HK-2 (cell line): ENCODE measurements at regions not wholly inside any gene's neighbourhood (a gene's known extent, or its start where the extent isn't known, plus 50 kb on each side); places are given as distances from the start of the nearest gene placed in this dataset.
A peak's percentile ranks its signal among the peaks of the same experiment; 100 is the strongest.
"Not testable (repeated sequence)": the region's sequence is repeated elsewhere in the genome, so short reads cannot be mapped to it uniquely, and the experiment has no call there.

Experiments used
- DNase-seq: peaks from one replicate; pipeline ENCODE4 v3.0.0-alpha.2; 2018; ENCODE audit not compliant: unreplicated experiment

DNA sequence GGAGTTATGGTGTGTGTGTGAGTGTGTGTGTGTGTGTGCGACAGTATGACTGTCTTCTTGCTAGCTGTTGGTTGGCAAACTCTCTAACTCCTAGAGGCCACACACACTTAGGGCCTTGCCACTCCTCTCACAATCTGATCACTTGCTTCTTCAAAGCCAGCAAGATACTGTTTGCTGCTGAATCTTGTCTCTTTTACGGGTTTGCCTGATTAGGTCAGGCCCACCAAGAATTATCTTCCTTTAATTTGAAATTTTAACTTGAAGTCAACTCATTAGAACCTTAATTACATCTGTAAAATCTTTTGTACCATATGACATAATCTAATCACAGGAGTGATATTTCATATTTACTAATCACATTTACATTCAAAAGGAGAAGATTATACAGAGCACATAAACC is 359.2 kb upstream of the SGCG start:
- no peak for DNase-seq

DNA sequence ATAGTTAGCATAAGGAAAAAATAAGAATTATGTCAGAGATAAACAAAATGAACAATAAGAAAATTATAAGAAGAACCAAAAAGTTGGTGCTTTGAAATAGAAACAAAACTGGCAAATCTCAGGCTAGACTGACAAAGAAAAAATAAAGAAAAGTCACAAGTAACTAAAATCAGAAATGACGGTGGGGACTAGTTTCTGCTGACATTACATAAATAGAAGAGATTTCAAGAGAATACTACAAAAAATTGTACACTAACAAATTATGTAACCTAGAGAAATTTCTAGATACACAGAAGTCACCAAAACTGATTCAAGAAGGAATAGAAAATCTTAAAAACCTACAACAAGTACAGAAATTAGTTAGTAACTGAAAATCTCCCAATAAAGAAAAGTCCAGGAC is 355.6 kb upstream of the SGCG start:
- DNase-seq: no peak

DNA sequence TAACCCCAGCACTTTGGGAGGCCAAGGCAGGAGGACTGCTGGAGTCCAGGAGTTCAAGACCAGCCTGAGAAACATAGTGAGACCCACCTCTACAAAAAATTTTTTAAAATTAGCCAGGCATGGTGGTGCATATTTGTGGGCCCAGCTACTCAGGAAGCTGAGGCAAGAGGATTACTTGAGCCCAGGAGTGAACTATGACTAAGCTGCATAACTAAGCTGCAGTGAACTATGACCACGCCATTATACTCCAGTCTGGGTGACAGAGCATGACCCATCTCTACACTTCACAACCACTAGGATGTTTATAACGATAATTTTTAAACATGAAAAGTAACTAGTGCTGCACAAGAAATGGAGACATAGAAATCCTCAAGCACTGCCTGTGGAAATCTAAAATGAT is 352.7 kb upstream of the SGCG start:
- peak; percentile 46 for DNase-seq

DNA sequence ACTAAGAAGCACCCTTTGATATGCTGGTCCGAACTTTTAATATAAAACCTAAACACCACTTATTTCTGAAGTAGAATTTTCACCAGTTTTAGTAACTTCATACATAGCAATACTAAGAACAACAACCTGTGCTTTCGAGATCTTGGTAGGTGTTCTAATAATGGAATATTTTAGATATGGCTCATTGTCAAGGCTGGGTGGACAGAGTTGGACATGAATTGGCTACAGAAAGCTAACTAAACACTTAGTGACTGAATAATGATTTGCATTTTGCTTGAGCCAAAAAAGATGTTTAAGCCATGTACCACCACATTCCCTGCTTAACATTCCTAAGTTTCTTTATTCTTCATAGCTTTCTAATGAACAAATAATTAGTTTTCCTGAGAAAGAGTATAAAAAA is 344.3 kb upstream of the SGCG start:
- DNase-seq: no peak

DNA sequence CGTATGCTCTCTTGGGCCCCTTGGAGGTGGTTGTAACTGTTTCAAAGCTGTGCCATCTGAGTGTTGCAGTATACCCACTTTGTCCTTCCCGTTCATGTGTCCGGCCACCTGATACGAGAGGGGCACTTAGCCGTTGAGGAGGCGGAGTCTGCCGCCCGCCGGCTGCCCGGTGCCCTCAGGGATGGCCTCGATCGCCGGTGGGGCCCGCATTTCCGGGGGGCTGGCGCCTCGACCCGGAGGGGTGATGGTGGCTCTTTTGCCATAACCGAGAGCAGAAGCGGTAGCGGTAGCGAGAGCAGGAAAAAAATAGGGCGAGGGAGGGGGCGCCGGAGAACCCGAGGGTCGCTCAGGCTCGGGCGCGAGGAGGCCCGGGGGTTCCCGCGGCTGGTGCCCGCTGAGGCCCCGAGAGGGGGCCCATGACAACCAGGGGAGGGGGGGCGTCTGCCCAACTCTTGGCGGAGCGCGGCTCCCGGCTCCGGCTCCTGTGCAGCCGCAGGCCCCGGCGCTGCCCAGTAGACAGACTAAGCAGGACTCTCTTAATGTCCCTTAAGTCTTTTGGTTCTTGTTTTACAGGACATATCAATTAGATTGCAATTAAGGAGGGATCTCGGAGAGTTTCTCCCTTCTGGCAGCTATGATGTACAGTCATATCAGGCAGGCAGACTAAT is 342.7 kb upstream of the SGCG start:
- DNase-seq: no peak

DNA sequence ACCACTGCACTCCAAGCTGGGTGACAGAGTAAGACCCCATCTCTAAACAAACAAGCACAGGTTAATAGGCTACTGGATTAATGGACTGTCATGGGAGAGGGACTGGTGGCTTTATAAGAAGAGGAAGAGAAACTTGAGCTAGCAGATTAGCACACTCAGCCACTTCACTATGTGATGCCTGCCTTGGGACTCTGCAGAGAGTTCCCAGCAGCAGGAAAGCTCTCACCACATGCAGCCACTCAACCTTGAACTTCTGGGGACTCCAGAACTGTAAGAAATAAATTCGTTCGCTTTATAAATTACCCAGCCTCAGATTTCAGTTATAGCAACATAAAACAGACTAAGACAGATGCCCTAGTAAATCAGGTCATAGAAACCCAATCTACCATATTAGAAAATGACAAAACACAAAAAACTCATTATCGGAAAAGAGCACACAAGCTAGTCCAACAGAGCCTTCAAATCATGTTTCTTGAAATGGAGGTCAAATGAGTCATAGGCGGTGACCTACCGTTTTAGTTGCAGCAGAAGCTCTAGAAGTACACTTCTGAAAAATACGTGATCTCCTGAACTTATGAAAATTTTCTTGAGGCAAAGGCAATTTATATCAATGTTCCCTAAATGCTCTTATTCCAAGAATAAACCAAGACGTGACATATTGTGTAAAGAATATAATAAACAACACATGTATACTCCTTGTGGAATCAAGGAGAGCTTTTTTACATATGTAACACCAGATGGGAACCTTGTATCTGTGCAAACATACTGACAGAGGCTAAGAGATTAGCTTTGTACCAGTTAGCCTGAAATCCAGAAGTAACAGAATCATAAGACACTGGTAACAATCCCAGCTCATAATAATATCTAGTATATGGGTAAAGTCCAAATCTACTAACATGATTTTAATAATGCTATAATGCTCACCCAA is 340.9 kb upstream of the SGCG start:
- DNase-seq: no peak

DNA sequence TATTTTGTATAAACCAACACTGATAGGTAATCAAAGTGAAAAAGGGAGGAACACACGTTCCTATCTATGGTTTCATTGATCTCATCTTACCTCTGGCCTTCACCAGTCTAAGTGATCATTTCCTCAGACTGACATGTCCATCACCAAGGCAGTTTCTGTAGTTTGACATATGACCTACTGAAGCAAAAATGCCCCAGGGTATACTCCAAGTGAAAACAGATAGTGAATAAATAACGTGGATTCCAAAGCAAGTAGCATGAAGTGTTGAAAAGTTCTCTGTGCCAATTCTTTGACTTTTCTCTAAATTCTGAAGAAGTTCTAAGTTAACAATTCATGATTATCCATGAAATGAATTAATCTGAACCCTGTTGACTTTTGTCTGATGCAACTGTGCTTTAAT is 334.2 kb upstream of the SGCG start:
- DNase-seq: no peak

DNA sequence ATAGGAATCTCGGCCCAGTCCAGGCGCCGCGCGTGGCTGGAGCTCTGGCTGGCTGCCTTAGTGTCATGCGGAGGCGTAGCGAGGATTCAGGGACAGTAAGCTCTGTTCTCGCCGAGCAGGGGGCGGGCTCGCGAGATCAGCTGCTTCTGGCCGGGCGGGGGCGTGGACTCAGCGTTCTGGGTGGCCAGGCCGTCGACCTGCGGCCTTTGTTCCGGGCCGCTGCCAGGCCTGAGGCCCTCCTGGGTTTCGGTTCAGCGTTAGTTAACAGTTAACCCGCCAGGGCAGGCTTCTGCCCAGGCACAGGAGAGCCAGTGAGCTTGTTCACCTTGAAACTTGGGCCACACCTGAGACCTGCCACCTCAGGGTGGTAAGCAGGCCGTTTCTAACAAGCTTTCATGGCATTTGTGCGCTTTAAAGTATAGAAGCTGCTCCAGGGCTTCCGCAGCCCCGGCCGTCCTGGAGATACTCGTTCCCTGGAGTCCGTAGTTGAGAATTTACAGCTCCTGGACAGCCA is 332.2 kb upstream of the SGCG start:
- peak; percentile 90 for DNase-seq

DNA sequence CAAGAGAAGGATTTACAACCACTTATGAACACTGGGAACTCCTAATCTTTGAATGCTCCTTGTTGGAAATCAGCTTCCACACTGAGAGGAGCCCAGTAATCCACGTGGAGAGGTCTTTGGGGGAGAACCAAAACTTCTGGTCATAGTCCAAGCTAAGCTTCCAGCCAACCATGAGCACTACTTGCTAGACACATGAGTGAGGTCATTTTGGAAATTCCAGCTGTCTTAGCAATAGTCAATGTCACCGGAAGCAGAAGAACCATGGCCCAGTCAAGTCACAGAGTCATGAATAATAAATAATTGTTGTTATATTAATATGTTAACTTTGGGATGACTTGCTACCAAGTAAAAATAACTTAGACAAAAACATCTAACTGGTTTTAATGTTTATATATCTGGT is 324.9 kb upstream of the SGCG start:
- DNase-seq: no peak

DNA sequence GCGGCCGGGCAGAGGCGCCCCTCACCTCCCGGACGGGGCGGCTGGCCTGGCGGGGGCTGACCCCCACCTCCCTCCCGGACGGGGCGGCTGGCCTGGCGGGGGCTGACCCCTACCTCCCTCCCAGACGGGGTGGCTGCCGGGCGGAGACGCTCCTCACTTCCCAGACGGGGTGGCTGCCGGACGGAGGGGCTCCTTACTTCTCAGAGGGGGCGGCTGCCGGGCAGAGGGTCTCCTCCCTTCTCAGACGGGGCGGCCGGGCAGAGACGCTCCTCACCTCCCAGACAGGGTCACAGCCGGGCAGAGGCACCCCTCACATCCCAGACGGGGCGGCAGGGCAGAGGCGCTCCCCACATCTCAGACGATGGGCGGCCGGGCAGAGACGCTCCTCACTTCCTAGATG is 321.8 kb upstream of the SGCG start:
- not testable (repeated sequence) for DNase-seq

DNA sequence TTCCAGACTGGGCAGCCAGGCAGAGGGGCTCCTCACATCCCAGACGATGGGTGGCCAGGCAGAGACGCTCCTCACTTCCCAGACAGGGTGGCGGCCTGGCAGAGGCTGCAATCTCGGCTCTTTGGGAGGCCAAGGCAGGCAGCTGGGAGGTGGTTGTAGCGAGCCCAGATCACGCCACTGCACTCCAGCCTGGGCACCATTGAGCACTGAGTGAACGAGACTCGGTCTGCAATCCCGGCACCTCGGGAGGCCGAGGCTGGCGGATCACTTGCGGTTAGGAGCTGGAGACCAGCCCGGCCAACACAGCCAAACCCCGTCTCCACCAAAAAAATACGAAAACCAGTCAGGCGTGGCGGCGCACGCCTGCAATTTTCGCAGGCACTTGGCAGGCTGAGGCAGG is 321.4 kb upstream of the SGCG start:
- not testable (repeated sequence) for DNase-seq

DNA sequence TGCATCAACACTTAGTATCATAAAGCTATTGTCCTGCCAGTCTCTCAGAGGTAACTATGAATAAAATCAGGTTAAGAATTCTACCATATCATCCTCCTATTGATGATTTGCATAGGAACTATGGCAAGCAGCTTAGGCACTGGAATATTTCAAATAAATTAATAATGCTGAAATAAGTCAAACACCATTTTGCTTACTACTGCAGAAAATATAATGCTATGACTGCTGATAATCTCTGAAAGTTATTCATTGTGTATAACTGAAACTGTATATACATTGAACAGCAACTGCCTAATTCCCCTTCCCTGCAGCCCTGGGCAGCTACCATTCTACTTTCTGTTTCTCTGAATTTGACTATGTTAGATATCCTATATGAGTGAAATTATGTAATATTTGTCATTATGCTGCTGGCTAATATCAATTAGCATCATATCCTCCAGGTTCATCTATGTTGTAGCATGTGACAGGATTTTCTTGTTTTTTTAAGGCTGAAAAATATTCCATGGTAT is 318.8 kb upstream of the SGCG start:
- DNase-seq: no peak

DNA sequence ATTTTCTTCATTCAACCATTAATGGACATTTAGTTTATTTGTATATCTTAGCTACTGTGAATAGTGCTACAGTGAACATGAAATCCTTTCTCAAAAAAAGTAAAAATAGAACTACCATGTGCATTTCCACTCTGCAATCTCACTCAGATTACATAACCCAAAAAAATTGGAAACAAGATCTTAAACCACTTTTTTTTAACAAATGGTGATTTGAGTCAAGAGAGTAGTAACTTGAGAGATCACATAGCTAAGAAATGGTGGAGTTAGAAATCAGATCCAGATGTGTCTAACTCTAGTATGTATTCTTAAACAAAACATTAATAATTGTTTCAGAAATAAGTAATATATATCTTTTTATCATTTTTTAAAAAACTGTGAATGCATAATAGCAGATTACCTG is 318.3 kb upstream of the SGCG start:
- DNase-seq: no peak

DNA sequence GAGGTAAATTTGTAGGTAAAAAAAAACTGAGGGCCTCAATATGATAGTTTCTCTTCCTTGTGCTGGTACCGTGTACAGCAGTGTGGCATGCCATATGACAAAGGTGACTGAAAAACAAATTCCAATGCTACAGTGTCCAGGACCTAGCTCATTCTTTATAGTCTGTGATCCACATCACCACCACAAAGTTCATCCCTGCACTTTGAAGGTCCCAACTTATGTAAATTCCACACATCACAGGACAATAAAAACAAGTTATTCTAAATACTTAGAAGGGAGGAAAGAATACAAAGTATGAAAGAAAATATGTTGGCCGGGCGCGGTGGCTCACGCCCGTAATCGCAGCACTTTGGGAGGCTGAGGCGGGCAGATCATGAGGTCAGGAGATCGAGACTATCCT is 314.6 kb upstream of the SGCG start:
- DNase-seq: no peak

DNA sequence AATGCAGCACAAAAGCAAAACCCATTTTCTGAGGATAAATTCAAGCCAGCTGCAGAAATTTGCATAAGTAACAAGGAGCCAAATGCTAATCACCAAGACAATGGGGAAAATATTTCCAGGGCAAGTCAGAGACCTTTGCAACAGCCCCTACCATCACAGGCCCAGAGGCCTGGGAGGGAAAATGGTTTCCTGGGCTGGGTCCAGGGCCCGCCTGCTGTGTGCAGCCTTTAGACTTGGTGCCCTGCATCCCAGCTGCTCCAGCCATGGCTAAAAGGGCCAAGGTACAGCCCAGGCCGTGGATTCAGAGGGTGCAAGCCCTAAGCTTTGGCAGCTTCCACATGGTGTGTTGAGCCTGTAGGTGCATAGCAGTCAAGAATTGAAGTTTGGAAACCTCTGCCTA is 309.5 kb upstream of the SGCG start:
- no peak for DNase-seq

DNA sequence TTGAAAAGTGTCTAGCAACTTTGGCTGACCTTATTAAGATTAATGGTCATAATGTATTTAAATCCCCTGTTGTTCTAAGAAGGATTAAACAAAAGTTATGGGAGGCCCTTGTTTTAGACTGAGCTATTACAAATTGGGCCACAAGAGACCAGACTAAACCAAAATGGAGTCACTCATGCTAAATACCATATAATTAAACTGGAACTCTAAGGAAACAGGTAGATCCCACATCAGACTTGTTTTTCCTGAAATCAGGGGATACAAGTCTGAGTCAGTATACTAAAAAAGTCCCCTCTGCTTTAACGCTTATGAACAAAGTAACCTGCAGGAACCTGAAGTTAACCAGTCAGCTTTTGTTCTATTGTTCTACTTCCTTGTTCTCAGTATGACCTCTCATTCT is 305.9 kb upstream of the SGCG start:
- DNase-seq: no peak

DNA sequence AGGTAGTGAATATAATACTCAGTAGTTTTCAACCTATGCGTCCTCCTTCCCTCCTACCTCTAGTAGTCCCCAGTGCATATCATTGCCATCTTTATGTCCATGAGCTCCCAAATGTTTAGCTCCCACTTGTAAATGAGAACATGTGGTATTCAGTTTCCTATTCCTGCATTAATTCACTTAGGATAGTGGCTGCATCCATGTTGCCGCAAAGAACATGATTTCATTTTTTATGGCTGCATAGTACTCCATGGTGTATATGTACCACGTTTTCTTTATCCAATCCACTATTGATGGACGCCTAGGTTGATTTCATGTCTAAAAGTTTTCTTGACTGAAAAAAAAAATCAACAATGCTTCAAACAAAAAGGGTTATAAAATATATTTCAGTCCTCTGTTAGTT is 303.4 kb upstream of the SGCG start:
- no peak for DNase-seq

DNA sequence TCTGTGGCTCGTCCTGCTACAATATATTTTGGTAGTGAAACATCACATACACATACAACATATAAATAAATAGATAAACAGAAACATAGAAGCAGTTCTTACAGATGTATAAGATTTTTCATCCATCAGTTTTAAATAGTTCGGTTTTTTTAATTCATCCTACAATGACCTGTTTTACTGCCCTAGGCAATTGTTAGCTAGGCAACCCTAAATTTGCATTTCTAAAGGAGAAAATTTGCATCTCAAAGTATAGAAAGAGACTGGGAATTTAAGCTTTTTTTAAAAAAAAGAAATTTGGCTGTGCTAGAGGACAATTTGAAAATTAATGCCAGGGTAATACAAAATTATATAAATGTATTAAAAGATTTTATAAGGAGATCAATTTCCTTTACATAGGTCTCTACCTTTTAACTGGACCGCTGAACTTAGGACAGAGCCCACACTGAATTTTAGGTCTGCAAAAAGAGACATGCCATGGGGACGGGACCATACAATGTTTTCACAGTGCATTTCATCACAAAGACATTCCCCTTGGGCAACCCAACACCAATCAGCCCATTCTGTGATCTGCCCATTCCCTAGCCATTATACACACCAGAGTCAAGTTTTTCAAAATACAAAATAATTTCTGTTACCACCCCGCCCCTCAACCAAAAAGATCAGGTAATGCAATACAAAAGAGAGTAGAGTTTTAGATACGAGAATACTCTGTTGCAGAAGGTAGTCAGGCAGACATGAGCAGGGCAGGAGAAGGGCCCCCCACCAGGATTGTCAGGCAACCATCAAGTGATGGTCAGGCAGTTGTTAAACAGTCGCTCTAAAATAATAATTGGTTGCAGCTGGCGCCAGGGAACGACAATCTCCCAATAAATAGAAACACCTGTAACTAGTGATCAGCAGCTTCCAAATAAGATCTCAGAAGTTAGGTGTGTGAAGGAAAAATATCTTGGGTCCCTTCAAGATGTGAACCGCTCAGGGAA is 299.7 kb upstream of the SGCG start:
- DNase-seq: no peak

DNA sequence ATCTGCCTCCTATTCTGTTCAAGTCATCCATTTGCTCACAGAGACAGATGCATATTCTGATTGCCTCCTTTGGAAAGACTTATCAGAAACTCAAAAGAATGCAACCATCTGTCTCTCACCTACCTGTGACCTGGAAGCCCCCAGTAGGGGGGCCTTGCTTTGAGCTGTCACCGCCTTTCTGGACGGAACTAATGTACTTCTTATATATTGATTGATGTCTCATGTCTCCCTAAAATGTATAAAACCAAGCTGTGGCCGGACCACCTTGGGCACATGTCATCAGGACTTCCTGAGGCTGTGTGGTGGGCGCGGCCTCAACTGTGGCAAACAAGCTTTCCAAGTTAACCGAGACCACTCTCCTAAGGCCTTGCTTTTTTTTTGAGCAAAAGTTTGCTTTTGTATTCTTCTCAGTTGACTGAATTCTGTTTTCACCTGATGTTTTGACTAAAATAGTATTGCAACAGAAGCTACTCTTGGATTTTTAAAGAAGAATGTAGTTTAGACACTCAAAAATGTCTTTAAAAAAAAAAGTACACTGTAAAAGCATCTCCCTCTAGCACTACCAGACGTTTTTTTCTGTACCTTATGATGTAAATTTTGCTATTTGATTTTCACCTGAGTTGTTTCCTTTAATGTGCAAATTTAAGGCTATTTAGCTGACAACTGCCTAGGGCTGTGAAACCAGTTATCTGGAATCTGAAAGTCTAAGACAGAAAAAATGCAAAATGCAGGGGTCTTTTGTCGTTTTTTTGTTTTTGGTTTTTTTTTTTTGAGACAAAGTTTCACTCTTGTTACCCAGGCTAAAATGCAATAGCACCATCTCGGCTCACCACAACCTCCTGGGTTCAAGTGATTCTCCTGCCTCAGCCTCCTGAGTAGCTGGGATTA is 298.8 kb upstream of the SGCG start:
- DNase-seq: not testable (repeated sequence)

DNA sequence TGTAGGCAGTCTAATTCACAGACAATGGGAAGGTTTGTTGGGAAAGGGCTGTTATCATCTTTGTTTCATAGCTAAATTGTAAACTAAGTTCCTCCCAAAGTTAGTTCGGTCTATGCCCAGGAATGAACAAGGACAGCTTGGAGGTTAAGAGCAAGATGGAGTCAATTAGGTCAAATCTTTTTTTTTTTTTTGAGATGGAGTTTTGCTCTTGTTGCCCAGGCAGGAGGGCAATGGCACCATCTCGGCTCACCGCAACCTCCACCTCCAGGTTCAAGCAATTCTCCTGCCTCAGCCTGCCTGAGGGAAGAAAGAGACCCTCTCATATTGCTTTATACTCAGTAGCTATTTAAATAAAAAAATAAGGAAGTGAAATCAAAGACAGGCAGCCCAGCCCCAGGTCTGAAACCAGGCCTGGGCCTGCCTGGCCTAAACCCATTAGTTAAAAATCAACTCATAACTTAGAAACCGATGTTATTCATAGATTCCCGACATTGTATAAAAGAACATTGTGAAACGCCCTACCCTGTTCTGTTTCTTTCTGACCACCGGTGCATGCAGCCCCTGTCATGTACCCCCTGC is 297.4 kb upstream of the SGCG start:
- DNase-seq: no peak
